Endothelial cell of umbilical vein (primary cell): ENCODE measurements at regions not wholly inside any gene's neighbourhood (a gene's known extent, or its start where the extent isn't known, plus 50 kb on each side); places are given as distances from the start of the nearest gene placed in this dataset.

Experiments used
- BruUV-seq: library from RNA; stranded (reverse); fragments of 400-500 nt; replicated peaks from 2 replicates; lab custom pipeline; 2021; lab: Mats Ljungman, UMichigan
- CTCF ChIA-PET: fragments of 300-600, 350-600 bp; sonication (Branson Sonifier 250); formaldehyde crosslinking; loops from one replicate; lab custom pipeline; 2021; ENCODE audit warnings: antibody characterized with exemption, inconsistent platforms; lab: Charles Lee
- POLR2A ChIA-PET: fragments of 300-600, 350-600 bp; sonication (Branson Sonifier 250); formaldehyde crosslinking; loops from one replicate; lab custom pipeline; 2021; ENCODE audit warnings: antibody characterized with exemption, inconsistent platforms; lab: Charles Lee
- DNase-seq: peaks from one replicate; pipeline ENCODE4 v3.0.0-alpha.2; 2011; ENCODE audit warnings: low read depth, low spot score
- FAIRE-seq: peaks from 2 replicates; lab custom pipeline; 2011; peaks lifted over from hg19 to GRCh38; lab: Jason Lieb, UNC
- H2AFZ ChIP-seq: 2 replicates; pipeline ENCODE4 v1.6.0; 2012; ENCODE audit warnings: low read depth, low read length, control low read depth, inconsistent platforms
- H3K27ac ChIP-seq: 2 replicates; pipeline ENCODE4 v1.5.1; 2011; ENCODE audit warnings: low read depth, mild to moderate bottlenecking, control low read depth, low read length, moderate library complexity; ENCODE audit not compliant: insufficient read depth
- H3K27me3 ChIP-seq, 2 experiments: 2 replicates each; pipeline versions ENCODE4 v1.6.0 to v1.6.1; 2011; ENCODE audit warnings: low read length in 2 of 2, mixed read lengths in 1 of 2; ENCODE audit not compliant: control insufficient read depth in 2 of 2, insufficient read depth in 2 of 2
- H3K36me3 ChIP-seq, 2 experiments: 2 replicates in 1 of 2; 3 replicates in 1 of 2; pipeline ENCODE4 v1.5.1; 2011; ENCODE audit warnings: low read length in 2 of 2, mild to moderate bottlenecking in 1 of 2, moderate library complexity in 1 of 2; ENCODE audit not compliant: control insufficient read depth in 2 of 2, insufficient read depth in 2 of 2; ENCODE audit errors: extremely low read depth in 1 of 2
- H3K4me1 ChIP-seq: 3 replicates; pipeline ENCODE4 v1.5.1; 2011; ENCODE audit warnings: mild to moderate bottlenecking, low read length; ENCODE audit not compliant: control insufficient read depth, insufficient read depth; ENCODE audit errors: extremely low read depth
- H3K4me2 ChIP-seq: 2 replicates; pipeline ENCODE4 v1.6.1; 2011; ENCODE audit warnings: low read length, control low read depth, mixed read lengths; ENCODE audit not compliant: insufficient read depth
- H3K4me3 ChIP-seq, 3 experiments: fragments of 200-600 bp in 1 of 3; sonication (generic), shearing (Covaris generic) in 1 of 3; replicated peaks in 1 of 3; 2 replicates each; pipeline ENCODE4 v1.5.1; 2011 to 2016; ENCODE audit warnings: control low read depth in 3 of 3, low read length in 3 of 3, mild to moderate bottlenecking in 2 of 3, inconsistent platforms in 1 of 3, low read depth in 1 of 3, moderate library complexity in 1 of 3; ENCODE audit not compliant: insufficient read depth in 1 of 3
- H3K79me2 ChIP-seq: 2 replicates; pipeline ENCODE4 v1.6.0; 2012; ENCODE audit warnings: low read length, inconsistent platforms; ENCODE audit not compliant: control insufficient read depth, insufficient read depth
- H3K9ac ChIP-seq: replicated peaks from 2 replicates; pipeline ENCODE3; 2011; ENCODE audit warnings: low read length, control low read depth; ENCODE audit not compliant: insufficient read depth; ENCODE audit errors: extremely low read depth
- H3K9me1 ChIP-seq: replicated peaks from 3 replicates; pipeline ENCODE4 v1.6.0; 2011; ENCODE audit warnings: mild to moderate bottlenecking, low read length; ENCODE audit not compliant: control insufficient read depth, insufficient read depth; ENCODE audit errors: extremely low read depth
- H3K9me3 ChIP-seq: replicated peaks from 2 replicates; pipeline ENCODE4 v1.5.1; 2012; ENCODE audit warnings: low read length, inconsistent platforms; ENCODE audit not compliant: control insufficient read depth, insufficient read depth
- H4K20me1 ChIP-seq: replicated peaks from 2 replicates; pipeline ENCODE3; 2011; ENCODE audit warnings: mild to moderate bottlenecking, low read length; ENCODE audit not compliant: control insufficient read depth, insufficient read depth; ENCODE audit errors: extremely low read depth
- CTCF ChIP-seq, 2 donors: IDR thresholded peaks; 1 replicate in 1 of 2; 2 replicates in 1 of 2; pipeline ENCODE4 v1.5.1; 2011; ENCODE audit warnings: low read length in 2 of 2, mild to moderate bottlenecking in 2 of 2, moderate library complexity in 2 of 2, control low read depth in 1 of 2, inconsistent platforms in 1 of 2, low read depth in 1 of 2; ENCODE audit not compliant: insufficient read depth in 1 of 2; ENCODE audit errors: extremely low read depth in 1 of 2
- EZH2 ChIP-seq: IDR thresholded peaks from 2 replicates; pipeline ENCODE4 v1.6.1; 2012; ENCODE audit warnings: borderline replicate concordance, low read depth, mild to moderate bottlenecking, moderate library complexity, low read length, inconsistent platforms; ENCODE audit not compliant: severe bottlenecking
- FOS ChIP-seq: IDR thresholded peaks from 2 replicates; pipeline ENCODE4 v1.6.1; 2011; ENCODE audit warnings: mild to moderate bottlenecking, low read length, moderate library complexity, borderline replicate concordance; ENCODE audit not compliant: insufficient read depth
- GATA2 ChIP-seq: IDR thresholded peaks from 2 replicates; pipeline ENCODE4 v1.7.0; 2011; ENCODE audit warnings: low read depth, mild to moderate bottlenecking, moderate library complexity, mixed read lengths, low read length; ENCODE audit not compliant: insufficient read length, insufficient read depth
- JUN ChIP-seq: IDR thresholded peaks from 2 replicates; pipeline ENCODE4 v1.6.1; 2011; ENCODE audit warnings: borderline replicate concordance, low read depth; ENCODE audit not compliant: insufficient read length, insufficient read depth
- MAX ChIP-seq: IDR thresholded peaks from 2 replicates; pipeline ENCODE4 v1.6.1; 2011; ENCODE audit not compliant: insufficient read depth, insufficient read length
- MYC ChIP-seq: IDR thresholded peaks from one replicate; pipeline ENCODE4 v1.6.1; 2011; ENCODE audit warnings: mild to moderate bottlenecking, low read depth, low read length
- POLR2A ChIP-seq: IDR thresholded peaks from 2 replicates; pipeline ENCODE4 v1.6.1; 2012; ENCODE audit warnings: low read depth, mild to moderate bottlenecking, control low read depth, low read length
- POLR2AphosphoS5 ChIP-seq: IDR thresholded peaks from 2 replicates; pipeline ENCODE4 v1.6.1; 2012; ENCODE audit warnings: low read depth, mild to moderate bottlenecking, control low read depth, low read length, moderate library complexity; ENCODE audit not compliant: insufficient read depth
- dilution Hi-C: fragments of 300-500 bp; cut with MboI; formaldehyde crosslinking; loops from one replicate; pipeline ENCODE4 v1.15.0; 2019; ENCODE audit warnings: low sequenced_read_pairs; ENCODE audit not compliant: extremely low pct_ligation_motif_present
- intact Hi-C: fragments of 100-400 bp; cut with micrococcal nuclease; formaldehyde crosslinking; loops from one replicate; pipeline ENCODE4 v1.10.0; 2022

- intact Hi-C loops (no loop called here), dilution Hi-C loops (no loop called here)
- H4K20me1 ChIP-seq, result no peaks in the 10 kb centered on the region
- FAIRE-seq (no peak), DNase-seq (no peak)
- POLR2A ChIA-PET, result no interaction called here
- no peaks in the 10 kb centered on the region for H3K79me2 ChIP-seq
- BruUV-seq, result no TSS peak
- H3K9me1 ChIP-seq, result no peaks in the 10 kb centered on the region
- H3K4me1 ChIP-seq, result no peaks in the 10 kb centered on the region
- no peaks in the 10 kb centered on the region for H3K36me3 ChIP-seq
- TF ChIP-seq EZH2 (no peak), MYC (no peak), CTCF (IDR thresholded peaks at IDR 0.05; ENCODE audit: extremely low read depth in 1 of 2, insufficient read depth in 1 of 2, low read depth in 1 of 2, low read length in 2 of 2) (no peak), GATA2 (no peak), MAX (no peak), FOS (no peak), JUN (no peak), POLR2A (no peak), POLR2AphosphoS5 (no peak)
- H3K27me3 ChIP-seq, result no peaks in the 10 kb centered on the region
- H3K9ac ChIP-seq, result no peak overlapping the region
- no peak overlapping the region for H3K4me2 ChIP-seq
- H2AFZ ChIP-seq, result no peak overlapping the region
- H3K27ac ChIP-seq, result no peak overlapping the region
- H3K4me3 ChIP-seq, result no peak overlapping the region
- CTCF ChIA-PET, result no interaction called here
- no peaks in the 10 kb centered on the region for H3K9me3 ChIP-seq
Measured at GRCh38 chr3:81952141-81952540, 190.7 kb upstream of the GBE1 start.
